ENCODE measurements at regions not wholly inside any gene's neighbourhood (a gene's known extent, or its start where the extent isn't known, plus 50 kb on each side); places are given as distances from the start of the nearest gene placed in this dataset.
A peak's percentile ranks its signal among the peaks of the same experiment; 100 is the strongest.

- no peak overlapping the region for H2AFZ ChIP-seq (ENCODE audit: low read length)
- no peak overlapping the region for H2BK120ac ChIP-seq (replicated peaks; ENCODE audit: low read depth, low read length)
- H4K5ac ChIP-seq (ENCODE audit: insufficient read length, low read depth, low read length): peak overlapping the region; percentile 30
- no peak overlapping the region for H2BK15ac ChIP-seq (ENCODE audit: low read length)
- H3K27ac ChIP-seq (ENCODE audit: low read depth, low read length): no peak overlapping the region
- no peaks in the 10 kb centered on the region for H3K36me3 ChIP-seq (ENCODE audit: control insufficient read depth in 2 of 4, insufficient read depth in 4 of 4, low read length in 3 of 4)
- no peak overlapping the region for H3K23ac ChIP-seq (ENCODE audit: insufficient read length)
- POLR2A ChIA-PET (ENCODE audit: partially characterized antibody): no interaction called here
- no peaks in the 10 kb centered on the region for H4K20me1 ChIP-seq (replicated peaks in 1 of 2; ENCODE audit: control insufficient read depth in 1 of 2, insufficient read depth in 2 of 2, low read length in 2 of 2)
- FAIRE-seq (no peak), DNase-seq (ENCODE audit: low read depth in 1 of 2, low spot score in 2 of 2) (no peak)
- no peak overlapping the region; the same call in 1 of the 2 replicates for H2BK5ac ChIP-seq (ENCODE audit: low read depth, low read length)
- H3K9me3 ChIP-seq (ENCODE audit: insufficient read depth in 2 of 2, low read depth in 1 of 2, low read length in 1 of 2): no peaks in the 10 kb centered on the region
- no peak overlapping the region for H3K4ac ChIP-seq (replicated peaks; ENCODE audit: insufficient read length, low read depth, low read length)
- no peak overlapping the region; the same call in 1 of the 2 replicates for H3K18ac ChIP-seq (ENCODE audit: extremely low read depth, low read length)
- no peaks in the 10 kb centered on the region for H3K79me1 ChIP-seq (ENCODE audit: low read depth, low read length)
- no peak overlapping the region for H3K56ac ChIP-seq (replicated peaks; ENCODE audit: insufficient read length, low read depth, low read length)
- H3K79me2 ChIP-seq (ENCODE audit: control insufficient read depth in 1 of 2, insufficient read depth in 2 of 2, low read length in 2 of 2): no peaks in the 10 kb centered on the region
- H3K4me1 ChIP-seq (replicated peaks in 1 of 4; ENCODE audit: control insufficient read depth in 3 of 4, insufficient read depth in 4 of 4, low read length in 3 of 4): peaks cover 0 to 25% (median 12%) of the 10 kb centered on the region in 4 experiments
- H3K14ac ChIP-seq (ENCODE audit: insufficient read length): no peak overlapping the region
- H2AK5ac ChIP-seq (ENCODE audit: low read depth, low read length): no peak overlapping the region
- CTCF ChIA-PET (ENCODE audit: partially characterized antibody): interaction anchor here (0.6 to 1.7 kb wide), 3 partner anchors 10 to 274 kb away, joined by 3 to 4 read pairs (median 3); no protein-coding TSS in a partner anchor
- H3K27me3 ChIP-seq (replicated peaks in 1 of 4; ENCODE audit: control insufficient read depth in 3 of 4, extremely low read depth in 1 of 4, insufficient read depth in 3 of 4, low read length in 3 of 4): no peaks in the 10 kb centered on the region
- no peak overlapping the region for H3K4me3 ChIP-seq (ENCODE audit: extremely low read depth in 1 of 4, insufficient read depth in 2 of 4, low read depth in 3 of 4, low read length in 4 of 4)
- 100% methylated on average over 1 of the region's 3 CpGs; no CpG with 5 or more reads in 1 of the 2 experiments for WGBS, 2 experiments (ENCODE audit: extremely low coverage in 1 of 2, insufficient coverage in 1 of 2, insufficient read length in 1 of 2, insufficient replicate concordance in 2 of 2, low coverage in 1 of 2, low lambda C conversion rate in 2 of 2, missing lambda C conversion rate in 1 of 2)
- H3K4me2 ChIP-seq (ENCODE audit: insufficient read depth in 1 of 2, low read depth in 2 of 2, low read length in 2 of 2): no peak overlapping the region
- H3K23me2 ChIP-seq (ENCODE audit: low read depth, low read length): no peaks in the 10 kb centered on the region; the same call in 1 of the 2 replicates
- H4K8ac ChIP-seq (ENCODE audit: extremely low read depth, insufficient read depth, low read length): no peak overlapping the region
- no peak overlapping the region for H2BK20ac ChIP-seq (ENCODE audit: low read length)
- H4K91ac ChIP-seq (replicated peaks; ENCODE audit: insufficient read length, low read length): no peak overlapping the region
- no peak overlapping the region for H3K9ac ChIP-seq (replicated peaks in 1 of 4; ENCODE audit: extremely low read depth in 1 of 4, low read depth in 3 of 4, low read length in 3 of 4)
- H2BK12ac ChIP-seq (ENCODE audit: low read depth, low read length): no peak overlapping the region; the same call in 1 of the 2 replicates
- TF ChIP-seq CTCF (IDR thresholded peaks at IDR 0.05; ENCODE audit: control extremely low read depth in 1 of 3, insufficient read depth in 1 of 3, low read depth in 1 of 3, low read length in 3 of 3): no peak
- TF ChIP-seq CHD2 (IDR thresholded peaks at IDR 0.05; ENCODE audit: low read length): no peak
- TF ChIP-seq CEBPB (IDR thresholded peaks at IDR 0.05; ENCODE audit: low read depth, low read length): no peak
- TF ChIP-seq NRF1 (IDR thresholded peaks at IDR 0.05; ENCODE audit: low read depth, low read length): no peak
- TF ChIP-seq SP1 (IDR thresholded peaks at IDR 0.05; ENCODE audit: low read depth, low read length): no peak
- no peak for TF ChIP-seq KDM4A (IDR thresholded peaks at IDR 0.05; ENCODE audit: low read depth, low read length, severe bottlenecking)
- TF ChIP-seq ZNF274 (IDR thresholded peaks at IDR 0.05; ENCODE audit: borderline replicate concordance, extremely low read depth, low read length): no peak
- TF ChIP-seq KDM1A (IDR thresholded peaks at IDR 0.05; ENCODE audit: borderline replicate concordance, low read length): no peak
- TF ChIP-seq SIN3A (conservative IDR thresholded peaks at IDR 0.05 in 1 of 2, IDR thresholded peaks at IDR 0.05 in 1 of 2; ENCODE audit: low read depth in 1 of 2, low read length in 2 of 2): no peak
- TF ChIP-seq HDAC6 (IDR thresholded peaks at IDR 0.05; ENCODE audit: low read depth, low read length): no peak
- TF ChIP-seq E2F6 (IDR thresholded peaks at IDR 0.05): no peak
Observed at GRCh38 chr1:81511281-81511680, 289.5 kb upstream of the ADGRL2 start.

Data from H1 (cell line).